A549 (cell line): ENCODE measurements at regions not wholly inside any gene's neighbourhood (a gene's known extent, or its start where the extent isn't known, plus 50 kb on each side); places are given as distances from the start of the nearest gene placed in this dataset.

Experiments
- ATAC-seq, 2 experiments: fragments of 200-7000 bp in 1 of 2; fragments of >200 bp in 1 of 2; cut with Nextera tagmentation in 1 of 2; cut with Tn5 transposase in 1 of 2; 3 replicates each; pipeline versions ENCODE4 v1.8.0 to v1.9.1; 2018 to 2020; ENCODE audit warnings: mild to moderate bottlenecking in 1 of 2, moderate library complexity in 1 of 2
- CTCF ChIA-PET: fragments of 300-600 bp; sonication (Branson Sonifier 250); formaldehyde crosslinking; extraction: SDS; loops from one replicate; lab custom pipeline; 2021; ENCODE audit warnings: antibody characterized with exemption, inconsistent platforms; lab: Yijun Ruan, JAX
- POLR2A ChIA-PET: fragments of 350-600 bp; formaldehyde crosslinking; extraction: SDS; loops from one replicate; lab custom pipeline; 2021; ENCODE audit warnings: antibody characterized with exemption, inconsistent platforms; lab: Yijun Ruan, JAX
- DNase-seq, 2 experiments: peaks; one replicate each; pipeline versions ENCODE4 v3.0.0 to v3.0.0-alpha.2; 2011 to 2016; ENCODE audit warnings: low read depth in 1 of 2, low spot score in 1 of 2
- FAIRE-seq: peaks from 2 replicates; lab custom pipeline; 2011; peaks lifted over from hg19 to GRCh38; lab: Jason Lieb, UNC
- H3K27ac ChIP-seq, 2 experiments: fragments of >200 bp; sonication (Bioruptor Twin); formaldehyde crosslinking; 3 replicates each; pipeline ENCODE4 v1.5.1; 2016 to 2017
- H3K4me1 ChIP-seq: fragments of >200 bp; sonication (Bioruptor Twin); formaldehyde crosslinking; 3 replicates; pipeline ENCODE4 v1.6.1; 2016
- H3K4me2 ChIP-seq: fragments of >200 bp; sonication (Bioruptor Twin); formaldehyde crosslinking; 3 replicates; pipeline ENCODE4 v1.6.1; 2016
- H3K4me3 ChIP-seq: fragments of >200 bp; sonication (Bioruptor Twin); formaldehyde crosslinking; 3 replicates; pipeline ENCODE4 v1.5.1; 2016
- H3K9me3 ChIP-seq: fragments of >200 bp; sonication (Bioruptor Twin); formaldehyde crosslinking; 3 replicates; pipeline ENCODE4 v1.6.1; 2016
- ATOH8 ChIP-seq: fragments of 250-450 bp; sonication (Bioruptor Pico); IDR thresholded peaks from 2 replicates; pipeline ENCODE4 v1.5.0; 2020; ENCODE audit warnings: low read depth, mild to moderate bottlenecking, moderate library complexity
- CBX8 ChIP-seq: fragments of 200-600 bp; sonication (generic); IDR thresholded peaks from 2 replicates; pipeline ENCODE4 v1.6.1; 2016
- CEBPB ChIP-seq, 2 experiments: fragments of >200 bp in 1 of 2; sonication (Bioruptor Twin) in 1 of 2; formaldehyde crosslinking in 1 of 2; IDR thresholded peaks; 2 replicates each; pipeline ENCODE4 v1.6.1; 2012 to 2016
- FOSB ChIP-seq: fragments of 250-450 bp; sonication (Bioruptor Pico); IDR thresholded peaks from 2 replicates; pipeline ENCODE4 v1.5.0; 2020; ENCODE audit warnings: mild to moderate bottlenecking, moderate library complexity
- FOSL2 ChIP-seq, 2 experiments: fragments of 450-650 bp in 1 of 2; fragments of >200 bp in 1 of 2; sonication (Bioruptor Twin) in 1 of 2; formaldehyde crosslinking; IDR thresholded peaks; 2 replicates each; pipeline versions ENCODE4 v1.5.0 to v1.6.1; 2016 to 2020; ENCODE audit warnings: mild to moderate bottlenecking in 1 of 2, moderate library complexity in 1 of 2
- HDAC2 ChIP-seq: fragments of 200-600 bp; sonication (generic); IDR thresholded peaks from 2 replicates; pipeline ENCODE4 v1.6.1; 2016
- HOXA7 ChIP-seq: fragments of 250-450 bp; sonication (Bioruptor Pico); IDR thresholded peaks from 2 replicates; pipeline ENCODE4 v1.5.0; 2020; ENCODE audit warnings: mild to moderate bottlenecking, moderate library complexity
- HOXB13 ChIP-seq: fragments of 250-450 bp; sonication (Bioruptor Pico); IDR thresholded peaks from 2 replicates; pipeline ENCODE4 v1.5.0; 2020; ENCODE audit warnings: low read depth, mild to moderate bottlenecking, moderate library complexity
- JUN ChIP-seq, 2 experiments: fragments of >200 bp; sonication (Bioruptor Twin); formaldehyde crosslinking; IDR thresholded peaks; 2 replicates in 1 of 2; 3 replicates in 1 of 2; pipeline ENCODE4 v1.6.1; 2016 to 2017
- JUNB ChIP-seq: fragments of >200 bp; sonication (Bioruptor Twin); formaldehyde crosslinking; IDR thresholded peaks from 2 replicates; pipeline ENCODE4 v1.6.1; 2016
- KDM1A ChIP-seq: fragments of 200-600 bp; sonication (generic); IDR thresholded peaks from 2 replicates; pipeline ENCODE4 v1.6.1; 2016; ENCODE audit warnings: low read depth, mild to moderate bottlenecking
- KDM5A ChIP-seq: fragments of 200-600 bp; sonication (generic); IDR thresholded peaks from 2 replicates; pipeline ENCODE4 v1.6.1; 2016; ENCODE audit warnings: antibody characterized with exemption, mild to moderate bottlenecking
- MAX ChIP-seq: IDR thresholded peaks from 2 replicates; pipeline ENCODE4 v1.6.1; 2012
- MAZ ChIP-seq: fragments of 150-350 bp; IDR thresholded peaks from 2 replicates; pipeline ENCODE4 v1.6.1; 2014; ENCODE audit warnings: antibody characterized with exemption, low read depth, low read length, borderline replicate concordance
- NFE2L2 ChIP-seq: fragments of 150-350 bp; conservative IDR thresholded peaks from 2 replicates; pipeline ENCODE4 v1.6.1; 2014; ENCODE audit warnings: low read length
- NPAS2 ChIP-seq: fragments of 250-450 bp; sonication (Bioruptor Pico); IDR thresholded peaks from 2 replicates; pipeline ENCODE4 v1.8.0; 2022; ENCODE audit warnings: mild to moderate bottlenecking, moderate library complexity, borderline replicate concordance
- PBX3 ChIP-seq: IDR thresholded peaks from 2 replicates; pipeline ENCODE4 v1.6.1; 2012
- PHF8 ChIP-seq: fragments of 200-600 bp; sonication (generic); IDR thresholded peaks from 2 replicates; pipeline ENCODE4 v1.6.1; 2016; ENCODE audit warnings: low read depth, mild to moderate bottlenecking, antibody characterized with exemption, moderate library complexity, borderline replicate concordance
- POLR2A ChIP-seq: IDR thresholded peaks from 2 replicates; pipeline ENCODE4 v1.6.1; 2012; ENCODE audit warnings: mild to moderate bottlenecking, low read length
- RAD21 ChIP-seq, 2 experiments: fragments of >200 bp in 1 of 2; sonication (Bioruptor Twin) in 1 of 2; formaldehyde crosslinking in 1 of 2; IDR thresholded peaks in 1 of 2; conservative IDR thresholded peaks in 1 of 2; 2 replicates in 1 of 2; 3 replicates in 1 of 2; pipeline ENCODE4 v1.6.1; 2012 to 2018; ENCODE audit warnings: inconsistent platforms in 1 of 2
- RARB ChIP-seq: fragments of 250-450 bp; sonication (Bioruptor Pico); IDR thresholded peaks from 2 replicates; pipeline ENCODE4 v1.8.0; 2021; ENCODE audit warnings: mild to moderate bottlenecking, moderate library complexity
- RCOR1 ChIP-seq: fragments of 150-350 bp; IDR thresholded peaks from 2 replicates; pipeline ENCODE4 v1.6.1; 2014; ENCODE audit warnings: antibody characterized with exemption, low read length, low read depth
- RFX5 ChIP-seq: fragments of 450-650 bp; IDR thresholded peaks from 2 replicates; pipeline ENCODE4 v1.7.1; 2014; ENCODE audit warnings: antibody characterized with exemption, mild to moderate bottlenecking, moderate library complexity
- SMC3 ChIP-seq: fragments of >200 bp; sonication (Bioruptor Twin); formaldehyde crosslinking; IDR thresholded peaks from 3 replicates; pipeline ENCODE4 v1.6.1; 2018; ENCODE audit warnings: inconsistent platforms
- ZC3H11A ChIP-seq: fragments of 450-650 bp; IDR thresholded peaks from 2 replicates; pipeline ENCODE4 v1.6.1; 2014; ENCODE audit warnings: antibody characterized with exemption, mild to moderate bottlenecking
- WGBS: methylation state at CpG from one replicate; pipeline ENCODE4 v1.1.6; 2017; ENCODE audit errors: missing lambda C conversion rate; 5-methylcytosine and 5-hydroxymethylcytosine counted together

- WGBS, result 23% methylated on average over 2 of the region's 2 CpGs
- H3K4me1 ChIP-seq, result no peaks in the 10 kb centered on the region
- DNase-seq (no peak), ATAC-seq (no peak), FAIRE-seq (no peak)
- no peak overlapping the region for H3K27ac ChIP-seq
- no peak for TF ChIP-seq POLR2A
- CTCF ChIA-PET, result no interaction called here
- POLR2A ChIA-PET, result no interaction called here
- H3K4me3 ChIP-seq, result no peak overlapping the region
- no peaks in the 10 kb centered on the region for H3K9me3 ChIP-seq
- H3K4me2 ChIP-seq, result no peak overlapping the region
These were observed 64.3 kb upstream of the CPNE8 start for GRCh38 chr12:38969706-38970105.

GRCh38 chr12:38961683-38962082 is 56.3 kb upstream of the CPNE8 start:
- ChIA-PET POLR2A (no interaction called here), CTCF (interaction anchor here (2.3 kb wide), 1 partner anchor 142 kb away, joined by 5 read pairs; no protein-coding TSS in a partner anchor)
- no peaks in the 10 kb centered on the region for H3K4me1 ChIP-seq
- ATAC-seq (no peak), FAIRE-seq (no peak), DNase-seq (no peak)
- no peak overlapping the region for H3K27ac ChIP-seq
- TF ChIP-seq HOXB13, result no peak
- no peak for TF ChIP-seq KDM5A
- no peak for TF ChIP-seq CEBPB (IDR thresholded peaks at IDR 0.05)
- TF ChIP-seq FOSL2 (IDR thresholded peaks at IDR 0.05), result no peak
- TF ChIP-seq FOSL2 (CRISPR knock-in tag; IDR thresholded peaks at IDR 0.05), result no peak
- no peak for TF ChIP-seq JUN (IDR thresholded peaks at IDR 0.05)
- TF ChIP-seq PHF8, result no peak
- TF ChIP-seq RFX5, result no peak
- TF ChIP-seq RAD21 (conservative IDR thresholded peaks at IDR 0.05 in 1 of 2, IDR thresholded peaks at IDR 0.05 in 1 of 2), result no peak
- no peak for TF ChIP-seq HOXA7 (CRISPR knock-in tag)
- no peak for TF ChIP-seq CBX8
- no peak for TF ChIP-seq RCOR1
- no peak for TF ChIP-seq HDAC2
- TF ChIP-seq ATOH8 (CRISPR knock-in tag), result no peak
- no peak for TF ChIP-seq NFE2L2
- H3K4me2 ChIP-seq, result no peak overlapping the region
- no peak overlapping the region for H3K4me3 ChIP-seq
- WGBS, result 91% methylated on average over 5 of the region's 5 CpGs
- H3K9me3 ChIP-seq, result no peaks in the 10 kb centered on the region

- Histone ChIP-seq H3K4me2 (no peak overlapping the region), H3K27ac (no peak overlapping the region), H3K9me3 (no peaks in the 10 kb centered on the region), H3K4me3 (no peak overlapping the region), H3K4me1 (no peaks in the 10 kb centered on the region)
- DNase-seq, result no peak
- POLR2A ChIA-PET, result no interaction called here
- FAIRE-seq, result no peak
- TF ChIP-seq MAZ (no peak), ATOH8 (CRISPR knock-in tag) (no peak), HDAC2 (no peak), CBX8 (no peak), RFX5 (no peak), KDM1A (no peak), RARB (CRISPR knock-in tag) (no peak)
- ATAC-seq, result no peak
- WGBS, result 10% methylated on average over 1 of the region's 1 CpG
- CTCF ChIA-PET, result interaction anchor here (2.3 kb wide), 1 partner anchor 143 kb away, joined by 5 read pairs; no protein-coding TSS in a partner anchor
These were observed 55.6 kb upstream of the CPNE8 start for GRCh38 chr12:38961012-38961411.

GRCh38 chr12:38956337-38956736 is 50.9 kb upstream of the CPNE8 start:
- H3K27ac ChIP-seq, result no peak overlapping the region
- H3K4me1 ChIP-seq, result no peaks in the 10 kb centered on the region
- TF ChIP-seq PHF8 (no peak), FOSL2 (IDR thresholded peaks at IDR 0.05) (no peak), FOSL2 (CRISPR knock-in tag; IDR thresholded peaks at IDR 0.05) (no peak), PBX3 (no peak), JUNB (no peak), NPAS2 (CRISPR knock-in tag) (no peak), SMC3 (no peak), FOSB (CRISPR knock-in tag) (no peak), ZC3H11A (no peak), MAX (no peak), JUN (IDR thresholded peaks at IDR 0.05) (no peak)
- H3K4me2 ChIP-seq, result no peak overlapping the region
- no peak for DNase-seq
- ATAC-seq, result no peak
- no peaks in the 10 kb centered on the region for H3K9me3 ChIP-seq
- no peak overlapping the region for H3K4me3 ChIP-seq
- ChIA-PET CTCF (interaction anchor here (0.6 kb wide), 1 partner anchor 407 kb away, joined by 3 read pairs; no protein-coding TSS in a partner anchor), POLR2A (no interaction called here)
- FAIRE-seq, result no peak
